ENCODE measurements at regions not wholly inside any gene's neighbourhood (a gene's known extent, or its start where the extent isn't known, plus 50 kb on each side); places are given as distances from the start of the nearest gene placed in this dataset.
"Not testable (repeated sequence)": the region's sequence is repeated elsewhere in the genome, so short reads cannot be mapped to it uniquely, and the experiment has no call there.

GRCh38 chr7:91398341-91398740, 134.1 kb downstream of the FZD1 start:
- no peaks in the 10 kb centered on the region for H3K36me3 ChIP-seq (ENCODE audit: insufficient read depth)
- TF ChIP-seq CTCF (conservative IDR thresholded peaks at IDR 0.05; ENCODE audit: low read depth, low read length) = no peak
- H3K9ac ChIP-seq = no peak overlapping the region
- no peak overlapping the region for H2AFZ ChIP-seq (ENCODE audit: low read depth)
- H3K27ac ChIP-seq = no peak overlapping the region
- H3K4me3 ChIP-seq (IDR thresholded peaks at IDR 0.05; ENCODE audit: insufficient read depth, low read depth, low read length) = no peak overlapping the region
- no peaks in the 10 kb centered on the region for H4K20me1 ChIP-seq (ENCODE audit: insufficient read depth)
- no peaks in the 10 kb centered on the region for H3K27me3 ChIP-seq (ENCODE audit: insufficient read depth, low read depth)
- H3K79me2 ChIP-seq (ENCODE audit: insufficient read depth, low read depth) = no peaks in the 10 kb centered on the region
- no peak overlapping the region for H3K4me2 ChIP-seq
- no peaks in the 10 kb centered on the region for H3K4me1 ChIP-seq (ENCODE audit: low read depth, poor library complexity, severe bottlenecking)

- Histone ChIP-seq H2AFZ (ENCODE audit: low read depth) (no peak overlapping the region), H3K4me1 (ENCODE audit: low read depth, poor library complexity, severe bottlenecking) (no peaks in the 10 kb centered on the region), H3K79me2 (ENCODE audit: insufficient read depth, low read depth) (no peaks in the 10 kb centered on the region), H3K36me3 (ENCODE audit: insufficient read depth) (no peaks in the 10 kb centered on the region), H3K4me2 (no peak overlapping the region), H3K27me3 (ENCODE audit: insufficient read depth, low read depth) (no peaks in the 10 kb centered on the region), H4K20me1 (ENCODE audit: insufficient read depth) (no peaks in the 10 kb centered on the region), H3K9ac (no peak overlapping the region), H3K27ac (no peak overlapping the region), H3K4me3 (IDR thresholded peaks at IDR 0.05; ENCODE audit: insufficient read depth, low read depth, low read length) (no peak overlapping the region)
- no peak for TF ChIP-seq CTCF (conservative IDR thresholded peaks at IDR 0.05; ENCODE audit: low read depth, low read length)
These were observed 141.0 kb downstream of the FZD1 start for GRCh38 chr7:91405092-91405788.

- not testable (repeated sequence) for H3K27me3 ChIP-seq (ENCODE audit: insufficient read depth, low read depth); H3K4me3 ChIP-seq (IDR thresholded peaks at IDR 0.05; ENCODE audit: insufficient read depth, low read depth, low read length); H2AFZ ChIP-seq (ENCODE audit: low read depth); H3K79me2 ChIP-seq (ENCODE audit: insufficient read depth, low read depth); H3K4me2 ChIP-seq; H3K36me3 ChIP-seq (ENCODE audit: insufficient read depth); H4K20me1 ChIP-seq (ENCODE audit: insufficient read depth); H3K9ac ChIP-seq; H3K27ac ChIP-seq; H3K4me1 ChIP-seq (ENCODE audit: low read depth, poor library complexity, severe bottlenecking)
These were observed 141.6 kb downstream of the FZD1 start for GRCh38 chr7:91405873-91406272.

- Histone ChIP-seq H3K79me2 (ENCODE audit: insufficient read depth, low read depth) (no peaks in the 10 kb centered on the region), H3K27ac (no peak overlapping the region), H3K4me3 (IDR thresholded peaks at IDR 0.05; ENCODE audit: insufficient read depth, low read depth, low read length) (no peak overlapping the region), H3K36me3 (ENCODE audit: insufficient read depth) (no peaks in the 10 kb centered on the region), H4K20me1 (ENCODE audit: insufficient read depth) (no peaks in the 10 kb centered on the region), H2AFZ (ENCODE audit: low read depth) (no peak overlapping the region), H3K4me2 (no peak overlapping the region), H3K4me1 (ENCODE audit: low read depth, poor library complexity, severe bottlenecking) (no peaks in the 10 kb centered on the region), H3K9ac (no peak overlapping the region), H3K27me3 (ENCODE audit: insufficient read depth, low read depth) (no peaks in the 10 kb centered on the region)
- TF ChIP-seq CTCF (conservative IDR thresholded peaks at IDR 0.05; ENCODE audit: low read depth, low read length) = no peak
These were observed 143.7 kb downstream of the FZD1 start for GRCh38 chr7:91407942-91408341.

- H3K36me3 ChIP-seq (ENCODE audit: insufficient read depth) = no peaks in the 10 kb centered on the region
- H2AFZ ChIP-seq (ENCODE audit: low read depth) = no peak overlapping the region
- no peaks in the 10 kb centered on the region for H4K20me1 ChIP-seq (ENCODE audit: insufficient read depth)
- no peak for TF ChIP-seq CTCF (conservative IDR thresholded peaks at IDR 0.05; ENCODE audit: low read depth, low read length)
- H3K4me1 ChIP-seq (ENCODE audit: low read depth, poor library complexity, severe bottlenecking) = no peaks in the 10 kb centered on the region
- no peak overlapping the region for H3K4me2 ChIP-seq
- H3K4me3 ChIP-seq (IDR thresholded peaks at IDR 0.05; ENCODE audit: insufficient read depth, low read depth, low read length) = no peak overlapping the region
- H3K27ac ChIP-seq = no peak overlapping the region
- H3K27me3 ChIP-seq (ENCODE audit: insufficient read depth, low read depth) = no peaks in the 10 kb centered on the region
- H3K79me2 ChIP-seq (ENCODE audit: insufficient read depth, low read depth) = no peaks in the 10 kb centered on the region
- no peak overlapping the region for H3K9ac ChIP-seq
These were observed 144.3 kb downstream of the FZD1 start for GRCh38 chr7:91408388-91409154.

Data from KMS-11 (cell line).